Stimulated activated CD4-positive, alpha-beta T cell treated with anti-CD3 and anti-CD28 coated beads, TNF-alpha, amount 100 ng/mL, for 24 hours (primary cell): ENCODE measurements at regions not wholly inside any gene's neighbourhood (a gene's known extent, or its start where the extent isn't known, plus 50 kb on each side); places are given as distances from the start of the nearest gene placed in this dataset.

ENCODE experiments used
- DNase-seq, 3 experiments: peaks; one replicate each; pipeline ENCODE4 v3.0.0-alpha.2; 2020; ENCODE audit warnings: low read depth in 3 of 3

DNA sequence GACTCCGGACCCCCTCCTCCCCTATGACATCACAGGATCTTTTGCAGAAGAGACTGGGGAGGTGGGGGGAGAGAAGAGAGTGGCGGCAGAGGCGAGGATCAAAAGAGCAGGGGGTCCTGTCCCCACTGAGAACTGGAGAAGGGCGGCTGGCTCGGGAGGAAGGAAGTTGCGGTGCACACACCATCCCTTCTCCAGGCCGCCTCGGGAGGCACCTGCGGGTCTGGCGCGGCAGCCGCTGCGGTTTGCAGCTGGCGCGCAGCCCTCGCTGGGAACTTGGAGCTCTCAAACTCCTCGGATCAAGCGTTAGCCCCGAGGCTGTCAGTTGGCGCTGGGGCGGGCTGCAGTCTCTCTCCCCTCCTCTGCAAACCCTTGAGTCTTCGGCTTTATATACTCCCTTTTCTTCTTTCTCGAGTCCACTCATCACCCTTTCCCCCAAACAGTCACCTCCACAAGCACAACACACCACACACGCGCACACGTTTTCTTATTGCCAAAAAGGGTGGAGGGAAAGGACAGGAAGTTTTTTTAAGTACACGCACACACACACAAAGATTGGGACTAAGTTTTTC lies 180.7 kb downstream of the TBXT start:
- DNase-seq: no peak

- DNase-seq: no peak
Measured at GRCh38 chr6:165986311-165986913, 181.2 kb downstream of the TBXT start.

GRCh38 chr6:165985806-165986299 lies 181.8 kb downstream of the TBXT start:
- no peak for DNase-seq

- no peak for DNase-seq
Measured at GRCh38 chr6:165985281-165985805, 182.3 kb downstream of the TBXT start.

GRCh38 chr6:165984729-165985275 lies 182.8 kb downstream of the TBXT start:
- DNase-seq: no peak

GRCh38 chr6:165983112-165984072 lies 184.3 kb downstream of the TBXT start:
- DNase-seq: no peak

DNA sequence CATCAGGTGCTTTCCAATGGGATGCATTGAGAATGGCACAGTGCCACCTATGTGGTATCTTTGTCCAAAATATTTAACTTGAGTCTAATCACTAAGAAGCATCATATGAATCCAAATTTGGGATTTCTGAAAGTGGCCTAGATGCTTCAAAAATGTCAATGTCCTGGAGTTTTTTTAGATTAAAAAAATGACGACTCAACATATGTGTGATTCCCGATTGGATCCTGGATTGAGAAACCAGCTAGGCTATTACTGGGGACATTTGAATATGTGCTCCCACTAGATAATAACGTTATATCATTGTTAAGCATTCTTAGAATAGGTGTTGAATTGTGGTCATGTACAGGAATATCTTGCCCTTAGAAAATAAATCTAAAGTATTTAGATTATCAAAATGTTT lies 189.2 kb downstream of the TBXT start:
- no peak for DNase-seq

GRCh38 chr6:165976684-165977083 lies 191.0 kb downstream of the TBXT start:
- DNase-seq: no peak

DNA sequence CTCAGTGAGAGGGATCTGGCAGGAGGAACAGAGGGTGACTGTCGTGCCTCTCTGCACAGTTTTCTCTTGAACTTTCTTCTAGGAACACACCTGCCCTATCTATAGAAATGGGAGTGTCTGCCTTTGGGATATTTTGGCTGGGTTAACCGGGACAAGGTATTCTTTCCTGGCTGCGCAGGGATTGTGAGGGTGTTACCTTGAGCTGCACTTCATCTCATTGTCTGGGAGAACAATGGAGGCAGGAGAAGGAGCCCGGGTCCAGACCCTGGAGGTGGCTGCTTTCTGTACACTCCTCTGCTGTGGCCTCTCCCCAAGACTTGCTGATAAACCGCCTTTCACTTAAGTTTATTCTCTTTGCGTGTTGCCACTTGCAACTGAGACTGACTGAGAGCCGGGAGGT lies 192.8 kb downstream of the TBXT start:
- no peak for DNase-seq

GRCh38 chr6:165973473-165973872 lies 194.2 kb downstream of the TBXT start:
- no peak for DNase-seq

DNA sequence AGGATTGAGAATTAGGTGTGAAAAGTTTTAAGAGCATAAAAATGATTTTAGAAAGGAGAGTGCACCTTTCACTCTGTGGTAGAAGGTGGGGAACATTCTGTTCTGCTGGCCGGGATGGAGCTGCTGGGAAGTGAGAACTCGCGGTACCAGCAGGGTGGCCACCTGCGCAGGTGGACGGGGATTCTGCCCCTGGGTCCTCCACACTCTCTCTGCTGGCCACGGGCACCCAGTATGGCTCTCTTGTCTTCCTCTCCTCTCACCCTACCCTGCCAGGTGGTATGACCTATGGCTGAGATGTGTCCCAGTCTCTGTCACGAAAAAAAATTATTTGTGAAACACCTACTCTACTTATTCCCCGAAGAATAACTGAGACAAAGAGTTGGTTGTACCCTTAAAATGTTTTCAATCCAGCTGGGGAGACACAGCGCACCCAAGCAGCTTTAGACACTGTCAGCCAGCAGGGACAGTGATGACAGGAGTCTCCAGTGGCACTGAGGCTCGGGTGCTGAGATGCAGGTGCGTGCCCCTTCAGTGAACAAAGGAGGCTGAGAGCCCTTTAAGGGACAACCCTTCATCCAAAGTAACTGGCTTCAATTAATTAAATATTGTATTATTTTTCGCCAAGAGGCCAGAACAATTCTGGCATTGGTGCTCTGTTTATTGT lies 195.4 kb downstream of the TBXT start:
- DNase-seq: no peak

DNA sequence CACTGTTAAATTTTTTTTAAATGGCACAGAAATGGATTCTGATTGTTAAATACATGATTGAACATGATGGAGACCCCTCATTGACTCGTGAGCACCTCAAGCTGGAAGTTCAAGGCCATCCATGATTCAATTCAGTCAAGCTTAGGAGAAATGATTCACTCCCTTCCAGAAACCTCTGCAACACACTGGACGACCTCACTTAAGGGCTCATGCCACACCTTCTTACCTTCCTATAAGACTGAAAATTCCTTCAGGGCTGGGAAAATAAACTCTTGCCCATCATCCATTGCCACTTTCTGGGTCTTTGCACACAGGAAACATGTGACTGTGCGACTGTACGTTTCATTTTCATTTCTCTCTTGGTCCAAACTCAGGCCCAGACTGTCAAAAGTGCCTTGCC lies 196.4 kb downstream of the TBXT start:
- DNase-seq: no peak

DNA sequence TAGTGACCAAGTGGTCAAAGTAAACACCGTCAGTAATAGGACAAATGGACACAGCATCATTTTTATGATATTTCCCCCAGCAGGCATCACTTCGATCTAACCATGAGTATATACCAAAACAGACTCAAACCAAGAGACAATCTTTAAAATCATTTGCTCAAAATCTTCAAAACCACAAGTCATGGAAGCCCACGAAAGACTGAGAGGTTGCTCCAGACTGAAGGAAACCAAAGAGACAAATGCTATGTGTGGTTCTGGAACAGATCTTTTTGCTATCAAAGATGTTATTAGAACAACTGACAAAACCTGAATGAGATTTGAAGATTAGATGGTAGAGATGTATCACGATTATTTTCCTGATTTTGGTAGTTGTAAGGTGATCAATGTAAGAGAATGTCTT lies 197.7 kb downstream of the TBXT start:
- DNase-seq: no peak

DNA sequence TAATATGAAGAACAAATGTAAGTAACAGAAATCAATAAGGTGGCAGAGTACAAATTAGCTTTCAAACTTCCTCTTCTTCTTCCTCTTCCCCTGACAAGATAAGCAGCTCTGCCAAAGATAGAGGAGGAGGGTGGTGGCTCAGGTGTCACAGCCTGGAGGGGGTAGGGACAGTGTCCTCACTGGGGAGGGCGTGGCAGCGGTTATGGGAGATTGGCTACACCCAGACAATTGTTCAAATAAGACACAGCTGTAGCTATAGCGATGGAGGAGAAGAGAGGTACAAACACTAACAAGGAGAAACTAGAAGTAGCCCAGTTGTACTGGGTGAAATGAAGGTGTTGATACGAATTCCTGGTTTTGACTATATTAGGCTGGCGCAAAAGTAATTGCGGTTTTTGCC lies 198.5 kb downstream of the TBXT start:
- no peak for DNase-seq

DNA sequence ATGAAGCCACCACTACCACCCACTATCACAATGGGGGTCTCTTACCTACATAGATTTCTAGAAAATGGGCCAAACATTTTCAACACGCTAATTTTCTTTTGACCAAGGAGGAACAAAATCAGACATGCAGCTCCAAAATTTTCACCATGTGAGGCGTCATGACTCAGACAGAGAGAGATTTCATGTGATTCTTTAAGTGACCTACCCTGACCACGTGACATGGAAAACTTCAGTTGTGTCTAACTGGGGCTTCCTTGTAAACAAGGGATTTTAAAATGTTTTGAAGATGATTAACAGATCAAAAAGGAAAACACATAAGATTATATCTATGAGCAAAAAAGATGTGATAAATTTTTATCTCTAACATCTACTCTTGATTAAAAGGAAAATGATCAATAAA lies 199.2 kb downstream of the TBXT start:
- DNase-seq: no peak

GRCh38 chr6:165967810-165968407 lies 199.7 kb downstream of the TBXT start:
- no peak for DNase-seq

DNA sequence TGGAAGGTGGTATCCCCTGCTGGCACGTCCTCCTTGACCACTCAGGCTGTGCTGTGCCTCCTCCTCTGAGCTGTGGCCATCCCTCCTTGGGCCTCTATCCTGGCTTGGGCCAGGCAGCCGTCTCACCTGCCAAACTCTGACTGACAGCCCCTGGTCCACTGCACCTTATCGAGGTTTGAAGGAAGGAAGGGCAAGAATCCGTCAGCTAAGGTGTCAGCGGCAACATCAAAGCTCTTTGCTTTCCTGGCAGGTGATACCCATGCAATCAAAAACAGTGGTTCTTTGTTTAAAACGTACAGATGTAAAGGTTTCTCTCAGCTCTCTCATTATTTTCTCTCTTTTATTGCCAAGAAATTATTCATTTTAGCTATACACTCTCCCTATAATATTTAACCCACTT lies 203.9 kb downstream of the TBXT start:
- no peak for DNase-seq

DNA sequence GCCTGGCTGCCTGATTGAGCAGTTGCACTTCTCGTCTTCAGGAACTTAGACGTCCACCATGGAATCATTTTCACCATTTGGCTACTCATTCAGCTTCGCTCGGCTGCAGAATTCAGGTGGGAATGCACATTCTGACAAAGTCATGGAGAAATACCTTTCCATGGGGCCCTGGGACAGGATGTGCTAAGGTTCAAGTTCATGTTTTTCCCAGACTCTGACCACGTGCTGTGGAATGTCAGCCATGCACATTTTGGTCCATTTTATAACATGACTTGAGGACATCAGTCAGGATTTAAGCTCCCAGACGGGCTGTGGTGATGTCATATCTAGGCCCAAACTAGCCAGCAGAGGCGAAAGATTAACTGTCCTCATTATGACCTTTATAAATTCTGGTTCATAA lies 205.3 kb downstream of the TBXT start:
- DNase-seq: no peak

GRCh38 chr6:165961233-165961632 lies 206.4 kb downstream of the TBXT start:
- DNase-seq: no peak

GRCh38 chr6:165960695-165961094 lies 207.0 kb downstream of the TBXT start:
- no peak for DNase-seq

DNA sequence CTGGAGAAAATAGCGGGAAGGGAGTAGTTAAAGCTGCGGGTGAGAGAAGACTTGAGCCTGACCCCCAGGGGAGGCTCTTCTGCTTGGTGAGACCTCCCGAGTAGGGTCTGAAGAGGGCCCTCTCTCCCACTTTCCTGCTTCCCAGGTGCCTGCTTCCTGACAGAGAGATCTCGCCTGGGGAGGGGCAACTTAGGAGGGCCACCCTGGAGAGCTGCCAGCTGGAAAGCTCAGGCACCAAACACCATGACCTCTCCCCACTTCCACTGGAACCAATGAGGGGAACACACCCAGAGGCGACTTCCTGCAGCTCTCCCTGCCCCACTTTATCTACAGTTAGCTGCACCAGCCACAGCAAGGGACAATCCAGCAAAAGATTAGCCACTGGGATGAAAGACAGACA lies 208.0 kb downstream of the TBXT start:
- DNase-seq: no peak
